GM12878 (cell line): ENCODE measurements at regions not wholly inside any gene's neighbourhood (a gene's known extent, or its start where the extent isn't known, plus 50 kb on each side); places are given as distances from the start of the nearest gene placed in this dataset.

Source experiments
- ATF7 ChIP-seq: fragments of 450-650 bp; IDR thresholded peaks from 2 replicates; pipeline ENCODE4 v1.6.1; 2016; ENCODE audit warnings: low read depth, mild to moderate bottlenecking
- CBX5 ChIP-seq: sonication (generic); IDR thresholded peaks from 2 replicates; pipeline ENCODE4 v1.6.1; 2016; ENCODE audit warnings: low read depth, moderate library complexity, mild to moderate bottlenecking, inconsistent platforms
- CHD1 ChIP-seq: IDR thresholded peaks from 2 replicates; pipeline ENCODE4 v1.6.1; 2012; ENCODE audit warnings: low read depth, low read length, improper control_type of control experiment
- CREM ChIP-seq: IDR thresholded peaks from 2 replicates; pipeline ENCODE4 v1.6.1; 2014; ENCODE audit warnings: antibody characterized with exemption, low read depth
- DPF2 ChIP-seq: fragments of 450-650 bp; IDR thresholded peaks from 2 replicates; pipeline ENCODE4 v1.6.1; 2017; ENCODE audit warnings: mild to moderate bottlenecking
- GATAD2B ChIP-seq: fragments of 450-650 bp; conservative IDR thresholded peaks from 2 replicates; pipeline ENCODE4 v1.6.1; 2017; ENCODE audit warnings: low read depth, mild to moderate bottlenecking, moderate library complexity
- IKZF1 ChIP-seq: fragments of 450-650 bp; conservative IDR thresholded peaks from 2 replicates; pipeline ENCODE4 v1.6.1; 2017; ENCODE audit warnings: antibody characterized with exemption, mild to moderate bottlenecking
- IKZF2 ChIP-seq, 2 experiments: fragments of 450-650 bp; IDR thresholded peaks; 2 replicates each; pipeline ENCODE4 v1.6.1; 2017; ENCODE audit warnings: mild to moderate bottlenecking in 2 of 2, moderate library complexity in 2 of 2
- JUND ChIP-seq: IDR thresholded peaks from 2 replicates; pipeline ENCODE4 v1.6.1; 2012; ENCODE audit warnings: low read depth, mild to moderate bottlenecking, low read length, improper control_type of control experiment, moderate library complexity
- PML ChIP-seq: IDR thresholded peaks from 2 replicates; pipeline ENCODE4 v1.6.1; 2012; ENCODE audit warnings: low read length, inconsistent platforms
- POLR2AphosphoS5 ChIP-seq: IDR thresholded peaks from 2 replicates; pipeline ENCODE4 v1.6.1; 2011; ENCODE audit warnings: mild to moderate bottlenecking, low read length, inconsistent platforms
- RELA ChIP-seq: fragments of 450-650 bp; IDR thresholded peaks from 2 replicates; pipeline ENCODE4 v1.8.0; 2014; ENCODE audit warnings: borderline replicate concordance; ENCODE audit not compliant: partially characterized antibody
- SREBF1 ChIP-seq: IDR thresholded peaks from 2 replicates; pipeline ENCODE4 v1.6.1; 2012; ENCODE audit warnings: mild to moderate bottlenecking, low read length
- STAT3 ChIP-seq: IDR thresholded peaks from 2 replicates; pipeline ENCODE4 v1.6.1; 2011; ENCODE audit warnings: low read depth, low read length, improper control_type of control experiment
- ZNF622 ChIP-seq: fragments of 450-650 bp; IDR thresholded peaks from 2 replicates; pipeline ENCODE4 v1.6.1; 2017; ENCODE audit warnings: mild to moderate bottlenecking, inconsistent platforms
- ZSCAN29 ChIP-seq: fragments of 450-650 bp; IDR thresholded peaks from 2 replicates; pipeline ENCODE4 v1.6.1; 2017; ENCODE audit warnings: mild to moderate bottlenecking, moderate library complexity
- TF ChIP-seq, protein P1 (sequence below): IDR thresholded peaks from 2 replicates; pipeline ENCODE4 v1.6.1; 2011; ENCODE audit warnings: mild to moderate bottlenecking, low read depth, low read length, moderate library complexity; ENCODE audit not compliant: insufficient replicate concordance

DNA sequence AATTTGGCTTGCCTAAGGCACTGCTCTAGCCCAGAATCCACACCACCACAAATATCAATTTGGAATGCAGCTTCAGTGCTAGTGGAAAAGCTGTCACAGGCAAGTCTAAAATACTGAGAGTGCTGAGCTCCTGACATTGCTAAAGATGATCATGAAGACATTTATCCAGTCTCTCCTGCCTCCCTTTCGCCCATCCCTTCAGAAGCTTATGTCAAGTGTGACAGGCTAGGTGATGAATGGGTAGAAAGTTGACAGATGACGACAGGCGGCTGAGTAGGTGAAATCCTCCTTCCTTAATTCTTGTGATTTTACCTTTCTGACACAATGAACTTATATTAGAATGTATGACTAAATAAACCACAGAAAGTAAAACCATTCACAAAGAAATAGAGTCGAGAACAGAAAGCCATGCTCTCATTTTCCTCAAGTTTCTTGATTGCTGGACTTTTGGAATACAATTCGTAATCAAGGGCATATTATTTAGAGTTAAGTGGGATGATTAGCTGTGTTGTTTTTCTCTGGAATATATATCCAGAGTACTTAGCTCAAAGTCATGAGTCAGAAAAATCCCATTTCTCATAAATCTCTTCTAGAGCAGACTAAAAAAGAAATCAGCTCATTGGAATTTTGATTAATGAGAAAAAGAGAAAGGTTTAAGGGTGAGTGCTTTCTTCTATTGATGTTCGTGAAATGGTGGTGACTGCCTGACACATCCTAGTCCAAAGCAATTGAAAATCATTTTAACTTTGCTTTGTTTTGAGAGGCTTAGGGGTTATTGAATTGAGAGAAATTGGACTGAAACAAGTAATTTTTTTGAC lies 1228.2 kb upstream of the CITED2 start (continued):
- TF ChIP-seq, protein P1, sequence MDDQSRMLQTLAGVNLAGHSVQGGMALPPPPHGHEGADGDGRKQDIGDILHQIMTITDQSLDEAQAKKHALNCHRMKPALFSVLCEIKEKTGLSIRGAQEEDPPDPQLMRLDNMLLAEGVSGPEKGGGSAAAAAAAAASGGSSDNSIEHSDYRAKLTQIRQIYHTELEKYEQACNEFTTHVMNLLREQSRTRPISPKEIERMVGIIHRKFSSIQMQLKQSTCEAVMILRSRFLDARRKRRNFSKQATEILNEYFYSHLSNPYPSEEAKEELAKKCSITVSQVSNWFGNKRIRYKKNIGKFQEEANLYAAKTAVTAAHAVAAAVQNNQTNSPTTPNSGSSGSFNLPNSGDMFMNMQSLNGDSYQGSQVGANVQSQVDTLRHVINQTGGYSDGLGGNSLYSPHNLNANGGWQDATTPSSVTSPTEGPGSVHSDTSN: peak; percentile 75
- TF ChIP-seq IKZF1: 0 out of 2 replicates have a peak, but pooled peaks have one; percentile 18
- TF ChIP-seq RELA: no peak
- TF ChIP-seq JUND: no peak
- TF ChIP-seq IKZF2 (IDR thresholded peaks at IDR 0.05): peak; percentile 25 to 30; a peak in 2 of 4 replicates
- TF ChIP-seq STAT3: no peak
- 0 out of 2 replicates have a peak, but pooled peaks have one; percentile 35 for TF ChIP-seq DPF2
- no peak for TF ChIP-seq CHD1
- TF ChIP-seq ZSCAN29: no peak
- TF ChIP-seq ZNF622: no peak
- no peak for TF ChIP-seq PML
- peak; percentile 88 for TF ChIP-seq CREM
- TF ChIP-seq ATF7: peak; percentile 48
- no peak for TF ChIP-seq CBX5
- no peak for TF ChIP-seq SREBF1
- no peak for TF ChIP-seq POLR2AphosphoS5
- no peak for TF ChIP-seq GATAD2B
